SK-N-MC (cell line): ENCODE measurements at regions not wholly inside any gene's neighbourhood (a gene's known extent, or its start where the extent isn't known, plus 50 kb on each side); places are given as distances from the start of the nearest gene placed in this dataset.
"Not testable (repeated sequence)": the region's sequence is repeated elsewhere in the genome, so short reads cannot be mapped to it uniquely, and the experiment has no call there.

Experiments
- DNase-seq: peaks from one replicate; pipeline ENCODE4 v3.0.0-alpha.2; 2011; ENCODE audit warnings: low read depth, low spot score
- H3K27ac ChIP-seq: fragments of 200-600 bp; sonication (generic); 2 replicates; pipeline ENCODE4 v1.5.1; 2016; ENCODE audit warnings: mixed run types
- H3K36me3 ChIP-seq: fragments of 200-600 bp; sonication (generic); 2 replicates; pipeline ENCODE4 v1.6.1; 2017; ENCODE audit warnings: antibody characterized with exemption, low read length, mixed read lengths; ENCODE audit not compliant: insufficient read depth
- H3K4me3 ChIP-seq: fragments of 200-600 bp; sonication (generic); 2 replicates; pipeline ENCODE4 v1.5.1; 2016
- H3K9ac ChIP-seq: fragments of 200-600 bp; sonication (generic); 2 replicates; pipeline ENCODE4 v1.8.0; 2017; ENCODE audit warnings: mixed run types, mixed read lengths; ENCODE audit not compliant: insufficient read length
- H3K9me3 ChIP-seq: fragments of 200-600 bp; sonication (generic); 2 replicates; pipeline ENCODE4 v1.6.1; 2017; ENCODE audit warnings: low read depth, mild to moderate bottlenecking, antibody characterized with exemption, low read length, moderate library complexity, mixed read lengths
- EZH2 ChIP-seq: fragments of 200-600 bp; sonication (generic); IDR thresholded peaks from one replicate; pipeline ENCODE4 v1.6.1; 2017; ENCODE audit warnings: antibody characterized with exemption
- FOXP2 ChIP-seq: optimal IDR thresholded peaks from 2 replicates; pipeline ENCODE3; 2011; ENCODE audit warnings: mild to moderate bottlenecking, moderate library complexity; ENCODE audit not compliant: insufficient read depth; ENCODE audit errors: extremely low read length, control extremely low read depth
- POLR2AphosphoS5 ChIP-seq: IDR thresholded peaks from 2 replicates; pipeline ENCODE4 v1.6.1; 2012; ENCODE audit warnings: mild to moderate bottlenecking, low read depth, low read length, borderline replicate concordance

- no peaks in the 10 kb centered on the region for H3K9me3 ChIP-seq
- H3K9ac ChIP-seq = no peak overlapping the region
- no peak for DNase-seq
- H3K36me3 ChIP-seq = no peaks in the 10 kb centered on the region
- TF ChIP-seq FOXP2 = no peak
- TF ChIP-seq EZH2 = no peak
- no peak for TF ChIP-seq POLR2AphosphoS5
- no peak overlapping the region for H3K27ac ChIP-seq
- no peak overlapping the region for H3K4me3 ChIP-seq
Measured at GRCh38 chr14:98219638-98220037, 1052.4 kb downstream of the BCL11B start.

GRCh38 chr14:98223106-98223505 lies 1048.9 kb downstream of the BCL11B start:
- TF ChIP-seq EZH2 (no peak), FOXP2 (no peak), POLR2AphosphoS5 (no peak)
- Histone ChIP-seq H3K27ac (no peak overlapping the region), H3K9me3 (no peaks in the 10 kb centered on the region), H3K4me3 (no peak overlapping the region), H3K9ac (no peak overlapping the region), H3K36me3 (no peaks in the 10 kb centered on the region)
- DNase-seq = no peak

- not testable (repeated sequence) for H3K9ac ChIP-seq, DNase-seq, H3K4me3 ChIP-seq, H3K9me3 ChIP-seq, H3K27ac ChIP-seq, H3K36me3 ChIP-seq
Measured at GRCh38 chr14:98223710-98224109, 1048.3 kb downstream of the BCL11B start.

- TF ChIP-seq EZH2 (no peak), FOXP2 (no peak), POLR2AphosphoS5 (no peak)
- no peak overlapping the region for H3K4me3 ChIP-seq
- H3K27ac ChIP-seq = no peak overlapping the region
- no peaks in the 10 kb centered on the region for H3K36me3 ChIP-seq
- H3K9ac ChIP-seq = no peak overlapping the region
- DNase-seq = no peak
- H3K9me3 ChIP-seq = no peaks in the 10 kb centered on the region
Measured at GRCh38 chr14:98226411-98226810, 1045.6 kb downstream of the BCL11B start.

GRCh38 chr14:98227000-98227726 lies 1044.8 kb downstream of the BCL11B start:
- H3K27ac ChIP-seq = no peak overlapping the region
- no peak overlapping the region for H3K4me3 ChIP-seq
- no peaks in the 10 kb centered on the region for H3K36me3 ChIP-seq
- H3K9me3 ChIP-seq = no peaks in the 10 kb centered on the region
- DNase-seq = no peak
- no peak for TF ChIP-seq POLR2AphosphoS5
- TF ChIP-seq FOXP2 = no peak
- TF ChIP-seq EZH2 = no peak
- no peak overlapping the region for H3K9ac ChIP-seq

- Histone ChIP-seq H3K9me3 (no peaks in the 10 kb centered on the region), H3K4me3 (no peak overlapping the region), H3K9ac (no peak overlapping the region), H3K27ac (no peak overlapping the region), H3K36me3 (no peaks in the 10 kb centered on the region)
- no peak for TF ChIP-seq EZH2
- TF ChIP-seq FOXP2 = no peak
- no peak for TF ChIP-seq POLR2AphosphoS5
- DNase-seq = no peak
Measured at GRCh38 chr14:98227727-98228111, 1044.3 kb downstream of the BCL11B start.

- no peak overlapping the region for H3K27ac ChIP-seq
- DNase-seq = no peak
- TF ChIP-seq POLR2AphosphoS5 (no peak), EZH2 (no peak), FOXP2 (no peak)
Measured at GRCh38 chr14:98229656-98230366, 1042.2 kb downstream of the BCL11B start.

GRCh38 chr14:98230411-98230810 lies 1041.6 kb downstream of the BCL11B start:
- DNase-seq = no peak
- no peaks in the 10 kb centered on the region for H3K36me3 ChIP-seq
- no peak overlapping the region for H3K4me3 ChIP-seq
- H3K27ac ChIP-seq = no peak overlapping the region
- TF ChIP-seq FOXP2 (no peak), POLR2AphosphoS5 (no peak), EZH2 (no peak)
- no peak overlapping the region for H3K9ac ChIP-seq
- H3K9me3 ChIP-seq = no peaks in the 10 kb centered on the region

More at GRCh38 chr14:98229656-98230366, 1042.2 kb downstream of the BCL11B start:
- Histone ChIP-seq H3K4me3 (no peak overlapping the region), H3K9me3 (no peaks in the 10 kb centered on the region), H3K9ac (no peak overlapping the region), H3K36me3 (no peaks in the 10 kb centered on the region)
